Adrenal gland (tissue), 5 donors: ENCODE measurements at regions not wholly inside any gene's neighbourhood (a gene's known extent, or its start where the extent isn't known, plus 50 kb on each side); places are given as distances from the start of the nearest gene placed in this dataset.

Experiments
- POLR2A ChIP-seq, 2 donors: fragments of 450-650 bp; IDR thresholded peaks; one replicate each; pipeline ENCODE4 v1.6.1; 2017; ENCODE audit warnings: antibody characterized with exemption in 2 of 2, mild to moderate bottlenecking in 2 of 2, moderate library complexity in 1 of 2
- TF ChIP-seq, protein P1 (sequence below), 6 experiments: fragments of 450-650 bp in 4 of 6; fragments of 200-600 bp in 2 of 6; sonication (generic) in 1 of 6; IDR thresholded peaks; 1 replicate in 5 of 6; 2 replicates in 1 of 6; pipeline versions ENCODE4 v1.5.1 to v1.8.0; 2016 to 2021; ENCODE audit warnings: antibody characterized with exemption in 6 of 6, mild to moderate bottlenecking in 2 of 6, moderate library complexity in 1 of 6
- donor health status: DM: no; HTN: no; CAD: no.

DNA sequence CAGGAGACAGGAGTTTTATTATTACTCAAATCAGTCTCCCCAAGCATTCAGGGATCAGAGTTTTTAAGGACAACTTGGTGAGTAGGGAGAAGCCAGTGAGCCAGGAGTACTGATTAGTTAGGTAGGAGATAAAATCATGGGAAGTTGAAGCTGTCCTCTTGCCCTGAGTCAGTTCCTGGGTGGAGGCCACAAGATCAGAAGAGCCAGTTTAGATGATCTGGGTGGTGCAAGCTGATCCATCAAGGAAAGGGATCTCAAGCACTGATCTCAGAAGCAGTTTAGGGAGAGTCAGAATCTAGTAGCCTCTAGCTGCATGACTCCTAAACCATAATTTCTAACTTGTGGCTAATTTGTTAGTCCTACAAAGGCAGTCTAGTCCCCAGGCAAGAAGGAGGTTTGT, 706.5 kb upstream of the MAP3K7 start:
- TF ChIP-seq POLR2A (IDR thresholded peaks at IDR 0.05) = no peak
- TF ChIP-seq, protein P1, sequence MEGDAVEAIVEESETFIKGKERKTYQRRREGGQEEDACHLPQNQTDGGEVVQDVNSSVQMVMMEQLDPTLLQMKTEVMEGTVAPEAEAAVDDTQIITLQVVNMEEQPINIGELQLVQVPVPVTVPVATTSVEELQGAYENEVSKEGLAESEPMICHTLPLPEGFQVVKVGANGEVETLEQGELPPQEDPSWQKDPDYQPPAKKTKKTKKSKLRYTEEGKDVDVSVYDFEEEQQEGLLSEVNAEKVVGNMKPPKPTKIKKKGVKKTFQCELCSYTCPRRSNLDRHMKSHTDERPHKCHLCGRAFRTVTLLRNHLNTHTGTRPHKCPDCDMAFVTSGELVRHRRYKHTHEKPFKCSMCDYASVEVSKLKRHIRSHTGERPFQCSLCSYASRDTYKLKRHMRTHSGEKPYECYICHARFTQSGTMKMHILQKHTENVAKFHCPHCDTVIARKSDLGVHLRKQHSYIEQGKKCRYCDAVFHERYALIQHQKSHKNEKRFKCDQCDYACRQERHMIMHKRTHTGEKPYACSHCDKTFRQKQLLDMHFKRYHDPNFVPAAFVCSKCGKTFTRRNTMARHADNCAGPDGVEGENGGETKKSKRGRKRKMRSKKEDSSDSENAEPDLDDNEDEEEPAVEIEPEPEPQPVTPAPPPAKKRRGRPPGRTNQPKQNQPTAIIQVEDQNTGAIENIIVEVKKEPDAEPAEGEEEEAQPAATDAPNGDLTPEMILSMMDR (IDR thresholded peaks at IDR 0.05) = no peak
